C4-2B (cell line): ENCODE measurements at regions not wholly inside any gene's neighbourhood (a gene's known extent, or its start where the extent isn't known, plus 50 kb on each side); places are given as distances from the start of the nearest gene placed in this dataset.

Experiments used
- CTCF ChIP-seq: fragments of 450-650 bp; conservative IDR thresholded peaks from 2 replicates; pipeline ENCODE4 v1.5.1; 2017; ENCODE audit warnings: mild to moderate bottlenecking
- ZFX ChIP-seq: fragments of 450-650 bp; IDR thresholded peaks from 2 replicates; pipeline ENCODE4 v1.6.1; 2017

GRCh38 chr1:5265438-5266075 is 611.1 kb downstream of the AJAP1 start:
- TF ChIP-seq CTCF (no peak), ZFX (no peak)
